HK-2 (cell line): ENCODE measurements at regions not wholly inside any gene's neighbourhood (a gene's known extent, or its start where the extent isn't known, plus 50 kb on each side); places are given as distances from the start of the nearest gene placed in this dataset.
"Not testable (repeated sequence)": the region's sequence is repeated elsewhere in the genome, so short reads cannot be mapped to it uniquely, and the experiment has no call there.

ENCODE experiments used
- DNase-seq: peaks from one replicate; pipeline ENCODE4 v3.0.0-alpha.2; 2018; ENCODE audit not compliant: unreplicated experiment

DNA sequence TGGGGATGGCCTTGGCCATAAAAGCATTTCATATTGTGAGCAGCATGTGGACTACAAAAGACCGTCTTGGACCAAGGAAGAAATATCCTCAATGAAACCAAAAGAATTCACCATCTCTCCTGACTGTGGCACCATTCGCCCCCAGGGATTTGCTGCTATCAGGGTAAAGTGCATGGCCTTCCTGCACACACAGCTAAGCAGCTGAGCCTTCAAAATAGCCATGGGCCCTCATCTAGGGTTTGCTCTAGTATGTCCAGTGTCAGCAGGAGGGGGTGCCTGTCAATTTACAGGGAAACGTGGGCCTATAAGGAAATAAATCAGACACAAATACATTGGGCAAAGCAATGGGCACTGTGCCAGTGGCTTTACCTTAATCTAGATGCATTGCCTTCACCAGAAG lies 296.6 kb upstream of the NBPF12 start:
- DNase-seq = not testable (repeated sequence)

DNA sequence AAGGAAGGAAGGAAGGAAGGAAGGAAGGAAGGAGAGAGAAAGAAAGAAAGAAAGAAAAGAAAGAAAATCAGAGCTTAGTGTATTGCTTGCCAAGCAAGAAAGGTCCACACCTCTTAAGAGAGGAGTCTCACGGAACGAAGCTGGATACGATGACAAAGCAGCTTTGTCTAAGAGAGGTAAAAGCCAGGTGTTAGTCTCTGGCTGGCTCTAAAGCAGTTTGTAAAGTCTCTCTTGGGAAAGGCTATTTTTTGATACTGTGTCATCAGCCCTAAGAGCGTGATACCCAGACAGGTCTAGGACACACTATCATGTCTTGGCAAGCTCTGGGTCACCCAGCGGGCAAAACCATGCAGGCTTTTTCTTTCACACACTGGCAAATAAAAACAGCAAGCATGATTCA lies 297.5 kb upstream of the NBPF12 start:
- not testable (repeated sequence) for DNase-seq

DNA sequence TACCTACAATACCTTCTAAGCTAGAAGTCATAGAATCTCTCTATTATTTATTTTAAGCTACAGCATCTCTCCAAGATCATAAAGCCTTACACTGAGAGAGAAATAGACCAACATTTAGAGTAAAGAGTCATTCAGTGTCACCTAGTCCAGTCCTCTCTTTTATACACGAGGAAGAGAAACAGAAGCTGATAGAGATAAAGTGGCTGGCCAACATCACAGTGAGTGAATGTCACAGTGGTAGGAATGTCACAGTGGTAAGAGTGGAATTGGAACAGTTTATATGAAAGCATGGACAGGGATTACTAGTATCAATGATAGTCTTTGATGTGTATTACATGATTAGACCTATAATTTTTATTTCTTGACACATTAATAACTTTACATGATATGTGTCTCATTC lies 307.8 kb upstream of the NBPF12 start:
- not testable (repeated sequence) for DNase-seq

DNA sequence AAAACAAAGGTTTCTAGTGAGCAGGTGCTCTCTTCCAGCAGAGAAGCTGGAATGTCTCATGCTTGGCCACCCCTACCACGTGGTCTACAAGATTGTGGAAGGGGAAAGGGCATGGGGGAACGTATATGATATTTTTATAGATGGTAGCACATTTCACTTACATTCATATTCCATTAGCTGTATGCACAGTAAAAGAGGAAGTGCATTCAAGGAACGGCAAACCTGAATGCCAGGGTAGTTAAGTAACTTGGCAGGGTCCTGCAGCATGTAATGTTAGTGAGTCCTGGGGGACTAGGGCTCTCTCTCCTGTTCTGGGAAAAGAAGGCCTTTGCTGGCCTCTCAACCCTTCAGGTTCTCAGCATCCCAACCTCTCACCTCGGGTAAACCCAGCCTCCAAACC lies 319.5 kb upstream of the NBPF12 start:
- not testable (repeated sequence) for DNase-seq

DNA sequence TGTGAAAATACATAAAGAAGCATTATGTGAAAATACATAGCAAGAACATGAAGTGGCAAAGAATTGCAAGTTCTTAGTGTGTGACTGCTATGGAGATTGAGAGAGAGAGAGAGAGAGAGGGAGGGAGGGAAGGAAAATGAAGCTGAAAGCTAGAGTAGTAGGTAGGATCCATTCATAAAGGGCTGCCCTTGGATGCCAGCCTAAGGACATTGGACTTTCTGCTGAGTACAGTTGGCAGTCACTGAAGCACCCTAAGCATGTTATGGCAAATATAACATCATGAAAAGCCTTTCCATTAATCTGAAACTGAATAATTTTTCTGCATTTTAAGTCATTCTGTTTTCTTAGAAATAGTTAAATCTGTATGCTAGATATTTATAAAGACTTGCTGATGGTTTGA lies 333.4 kb upstream of the NBPF12 start:
- not testable (repeated sequence) for DNase-seq

DNA sequence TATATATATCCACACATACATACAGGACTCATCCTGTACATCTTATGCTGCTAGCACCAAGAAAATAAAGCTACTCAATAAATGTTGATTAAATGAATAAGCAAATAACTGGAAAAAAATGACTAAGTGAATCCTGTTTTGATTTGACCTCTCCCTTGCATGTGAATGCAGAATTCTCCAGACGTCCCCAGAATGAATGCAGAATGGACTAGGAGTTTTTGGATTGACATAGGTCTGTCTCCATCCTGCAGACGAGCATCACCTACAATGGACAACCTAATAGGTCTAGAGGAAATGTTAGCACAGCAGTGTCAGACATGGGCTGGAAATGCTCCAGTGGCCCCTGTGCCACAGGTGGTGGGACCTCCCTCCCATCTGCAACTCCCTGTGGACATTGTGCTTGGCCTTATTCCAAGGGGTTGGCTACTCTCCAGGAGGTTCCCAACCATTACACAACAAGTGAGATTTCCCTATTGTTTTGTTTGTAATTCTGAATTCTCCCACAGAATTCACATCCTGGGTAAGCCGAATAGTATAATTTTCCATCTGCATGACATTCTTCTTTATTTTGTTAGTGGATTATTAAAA lies 337.3 kb upstream of the NBPF12 start:
- not testable (repeated sequence) for DNase-seq

DNA sequence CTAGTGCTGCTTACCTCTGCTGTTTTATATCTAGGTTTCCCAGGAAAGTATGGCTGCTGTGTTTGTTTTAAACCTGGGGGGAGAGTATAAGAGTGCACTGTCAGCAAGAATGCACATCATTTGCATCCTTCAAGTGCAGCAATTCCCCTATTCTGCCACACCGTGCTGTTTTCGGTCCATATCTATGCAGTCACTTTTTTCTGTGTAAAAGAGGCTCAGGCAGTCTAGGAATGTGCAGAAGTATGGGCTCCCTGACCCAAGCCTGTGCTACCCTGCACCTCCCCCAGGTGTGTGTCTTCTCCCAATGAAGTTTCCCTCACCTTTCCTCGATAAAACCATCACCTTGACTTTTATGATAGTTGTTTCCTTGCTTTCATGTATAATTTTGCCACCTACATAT lies 338.2 kb upstream of the NBPF12 start:
- DNase-seq = not testable (repeated sequence)

DNA sequence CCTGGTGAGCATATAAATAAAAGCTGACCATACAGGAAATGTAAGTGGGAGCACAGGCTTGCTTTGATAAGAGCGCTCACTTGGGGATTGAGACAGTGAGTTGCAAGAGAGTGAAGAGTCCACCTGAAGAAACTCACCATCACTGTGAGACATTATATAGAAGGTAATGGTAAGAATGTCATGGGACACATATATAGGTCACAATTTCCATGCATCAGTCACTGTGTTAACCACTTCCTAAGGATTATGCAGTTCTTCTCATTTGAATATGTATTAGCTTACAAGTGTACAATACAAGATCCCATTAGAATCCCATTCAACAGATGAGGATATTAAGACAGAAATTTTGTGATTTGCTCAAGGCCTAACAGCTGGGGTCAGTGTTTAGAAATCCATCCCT lies 352.4 kb upstream of the NOTCH2NLA start:
- DNase-seq = not testable (repeated sequence)

DNA sequence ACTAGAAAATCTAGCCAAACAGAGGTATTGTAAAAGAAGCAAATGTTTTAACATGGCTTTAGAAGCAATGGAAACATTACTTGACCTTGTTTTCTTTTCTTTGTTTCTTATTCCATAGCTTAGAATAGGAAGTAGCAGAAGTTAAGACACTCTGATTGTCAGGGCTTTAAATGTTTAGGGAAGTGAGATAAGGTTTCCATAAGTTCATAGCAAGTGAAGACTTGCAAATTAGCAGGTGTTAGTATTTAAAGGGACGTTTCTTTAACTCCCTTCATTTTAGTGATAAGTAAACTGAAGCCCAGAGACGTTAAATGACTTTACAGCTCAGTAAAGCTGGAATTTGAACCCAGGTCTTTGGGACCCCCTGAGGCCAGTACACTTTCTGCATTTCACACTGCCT lies 338.7 kb upstream of the NOTCH2NLA start:
- not testable (repeated sequence) for DNase-seq

DNA sequence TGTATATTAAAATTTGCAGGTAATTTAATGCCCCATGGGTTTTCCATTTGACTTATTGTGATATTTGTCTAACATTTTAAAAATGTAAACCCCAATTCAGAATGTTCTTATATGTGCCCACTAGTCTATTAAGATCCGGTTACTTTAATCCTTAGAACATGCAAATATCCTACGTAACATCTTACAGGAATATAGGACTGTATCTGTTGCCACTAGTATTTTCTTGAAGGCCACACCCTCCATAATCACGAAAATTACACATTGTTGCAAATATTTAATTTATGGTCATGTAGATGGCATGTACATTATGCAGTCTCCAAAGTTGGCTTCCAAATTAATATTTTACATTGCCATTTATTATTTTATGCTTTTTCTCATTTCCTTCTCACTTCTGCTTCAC lies 329.2 kb upstream of the NOTCH2NLA start:
- DNase-seq = not testable (repeated sequence)

DNA sequence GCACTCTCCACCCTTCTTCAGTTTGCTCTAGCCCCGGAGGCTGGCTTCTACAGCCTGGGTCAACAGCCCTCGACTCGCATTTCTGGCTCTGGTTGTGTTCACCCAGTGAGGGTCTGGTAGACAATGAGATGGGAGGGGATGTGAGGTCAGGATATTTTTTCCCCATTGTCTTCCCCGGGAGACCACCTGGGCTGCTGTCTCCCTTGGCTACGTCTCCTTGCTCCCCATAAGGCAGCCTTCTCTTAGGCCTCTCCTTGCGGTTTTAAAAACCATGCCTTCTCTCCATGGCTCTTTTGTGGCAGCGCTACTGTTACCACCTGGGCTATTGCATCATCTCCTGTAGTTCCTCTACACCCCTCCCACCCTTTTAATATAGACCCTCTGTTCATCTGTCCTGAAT lies 327.6 kb upstream of the NOTCH2NLA start:
- not testable (repeated sequence) for DNase-seq

DNA sequence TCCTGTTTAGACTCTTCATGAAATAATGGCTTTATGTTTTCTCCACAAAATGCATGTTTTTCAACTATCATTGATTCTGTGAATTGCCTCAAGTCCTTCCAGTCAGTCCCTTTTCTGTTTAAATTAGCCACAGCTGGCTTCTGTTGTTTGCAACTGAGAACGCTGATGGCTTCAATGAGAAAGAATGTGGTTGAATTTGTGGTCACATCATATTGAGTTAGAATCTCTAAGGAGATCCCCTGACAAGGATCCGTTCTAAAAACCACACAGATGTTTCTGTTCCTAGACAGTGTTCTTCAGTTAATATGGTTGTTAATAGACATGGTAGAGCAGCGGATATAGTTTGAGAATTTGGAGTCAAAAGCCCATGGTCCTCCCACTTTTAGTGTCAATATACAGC lies 323.6 kb upstream of the NOTCH2NLA start:
- not testable (repeated sequence) for DNase-seq

DNA sequence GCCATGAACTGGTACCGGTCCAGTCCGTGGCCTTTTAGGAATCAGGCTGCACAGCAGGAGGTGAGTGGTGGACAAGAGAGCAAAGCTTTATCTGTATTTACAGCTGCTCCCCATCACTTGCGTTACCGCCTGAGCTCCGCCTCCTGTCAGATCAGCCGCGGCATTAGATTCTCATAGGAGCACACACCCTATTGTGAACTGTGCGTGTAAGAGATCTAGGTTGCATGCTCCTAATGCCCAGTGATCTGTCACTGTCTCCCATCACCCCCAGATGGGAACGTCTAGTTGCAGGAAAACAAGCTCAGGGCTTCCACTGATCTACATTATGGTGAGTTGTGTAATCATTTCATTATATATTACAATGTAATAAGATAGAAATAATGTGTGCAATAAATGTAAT lies 319.9 kb upstream of the NOTCH2NLA start:
- not testable (repeated sequence) for DNase-seq

DNA sequence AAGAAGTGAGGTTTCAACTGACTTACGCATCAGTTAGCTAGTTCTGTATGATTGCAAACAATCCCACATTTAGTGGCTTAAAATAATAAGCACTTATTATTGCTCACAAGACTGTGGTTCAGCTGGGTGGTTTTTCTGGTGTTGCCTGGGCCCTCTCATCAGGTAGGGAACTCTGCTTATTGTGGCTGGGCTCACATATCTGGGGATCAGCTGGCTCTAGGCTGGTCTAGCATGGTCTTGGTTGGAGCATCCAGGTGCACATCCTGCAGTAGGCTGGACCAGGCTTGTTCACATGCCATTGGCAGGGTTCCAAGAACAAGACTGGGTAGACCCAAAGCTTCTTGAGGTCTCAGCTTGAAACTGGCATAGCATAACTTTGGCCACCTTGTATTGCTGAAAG lies 317.4 kb upstream of the NOTCH2NLA start:
- DNase-seq = not testable (repeated sequence)

DNA sequence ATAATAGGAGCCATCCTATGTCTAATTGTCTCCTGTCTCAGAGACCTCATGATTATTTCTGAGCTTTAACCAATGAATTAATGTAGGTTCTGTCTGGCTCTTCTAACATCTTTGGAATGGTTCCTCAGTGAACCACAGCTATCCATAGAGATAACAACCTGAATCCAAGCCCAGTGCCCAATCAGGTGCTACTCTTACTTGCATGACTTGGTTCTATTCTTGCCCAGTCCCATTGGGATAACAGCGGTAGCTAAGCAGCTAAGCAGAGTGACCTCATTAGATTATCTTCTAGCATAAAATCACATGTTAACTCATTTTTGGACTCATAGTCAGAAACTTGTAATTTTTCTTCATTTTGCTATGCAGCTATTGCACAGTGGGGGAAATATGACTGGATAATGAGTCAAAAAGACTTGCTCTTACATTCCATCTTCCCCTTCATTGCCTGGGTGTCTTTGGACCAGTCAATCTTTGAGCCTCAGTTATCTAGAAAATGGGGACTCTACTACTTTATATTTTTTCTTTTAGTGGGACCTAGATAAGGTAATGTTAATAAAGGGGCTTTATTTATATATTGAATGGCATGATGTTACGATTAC lies 309.1 kb upstream of the NOTCH2NLA start:
- DNase-seq = not testable (repeated sequence)

DNA sequence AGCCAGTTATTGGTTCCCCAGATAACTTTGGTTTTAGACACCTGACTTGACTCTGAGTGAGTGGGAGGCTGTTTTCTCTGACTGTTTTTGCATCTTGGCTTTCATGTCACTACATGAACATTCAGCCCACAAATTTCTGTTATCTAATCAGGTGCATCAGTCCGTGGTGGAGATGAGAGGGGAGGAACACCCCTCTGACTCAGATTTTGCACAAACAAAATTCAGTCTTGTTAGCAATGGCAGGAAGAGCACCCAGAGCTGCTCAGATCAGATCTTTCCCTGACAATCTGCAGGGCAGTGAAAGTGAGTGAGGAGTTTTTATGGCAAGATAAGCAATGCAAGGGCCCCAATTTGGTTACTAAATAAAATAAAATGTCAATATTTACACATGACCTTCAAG lies 307.2 kb upstream of the NOTCH2NLA start:
- DNase-seq = not testable (repeated sequence)

DNA sequence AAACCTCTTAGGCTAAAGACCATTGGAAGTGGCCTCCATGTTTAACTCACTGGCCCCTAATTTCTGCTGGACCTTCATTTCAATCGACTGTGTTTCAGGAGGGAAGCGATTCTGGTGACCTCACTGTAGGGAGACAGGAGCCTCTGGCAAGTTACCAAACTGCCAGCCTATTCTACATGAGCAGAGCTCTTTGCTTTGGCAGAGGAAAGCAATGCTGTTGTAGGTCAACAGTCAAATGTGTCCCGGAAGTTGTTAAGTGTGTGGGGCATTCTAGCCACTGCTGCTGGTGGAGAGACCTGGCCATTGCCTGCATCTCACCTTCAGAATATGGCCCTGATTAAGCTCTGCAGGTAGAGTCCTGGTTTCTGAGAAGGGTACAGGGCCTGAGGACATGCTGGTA lies 306.8 kb upstream of the NOTCH2NLA start:
- DNase-seq = not testable (repeated sequence)

DNA sequence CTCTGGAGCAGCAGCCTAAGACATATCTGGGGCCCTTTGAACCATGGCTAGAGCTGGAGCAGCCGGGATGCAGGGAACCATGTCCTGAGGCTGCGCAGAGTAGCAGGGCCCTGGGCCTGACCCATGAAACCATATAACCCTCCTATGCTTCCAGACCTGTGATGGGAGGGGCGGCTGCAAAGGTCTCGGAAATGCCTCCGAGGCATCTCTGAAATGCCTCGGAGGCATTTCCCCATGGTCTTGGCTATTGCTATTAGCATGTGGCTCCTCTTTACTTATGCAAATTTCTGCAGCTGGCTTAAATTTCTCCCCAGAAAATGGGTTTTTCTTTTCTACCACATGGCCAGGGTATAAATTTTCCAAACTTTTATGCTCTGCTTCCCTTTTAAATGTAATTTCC lies 302.1 kb upstream of the NOTCH2NLA start:
- not testable (repeated sequence) for DNase-seq

DNA sequence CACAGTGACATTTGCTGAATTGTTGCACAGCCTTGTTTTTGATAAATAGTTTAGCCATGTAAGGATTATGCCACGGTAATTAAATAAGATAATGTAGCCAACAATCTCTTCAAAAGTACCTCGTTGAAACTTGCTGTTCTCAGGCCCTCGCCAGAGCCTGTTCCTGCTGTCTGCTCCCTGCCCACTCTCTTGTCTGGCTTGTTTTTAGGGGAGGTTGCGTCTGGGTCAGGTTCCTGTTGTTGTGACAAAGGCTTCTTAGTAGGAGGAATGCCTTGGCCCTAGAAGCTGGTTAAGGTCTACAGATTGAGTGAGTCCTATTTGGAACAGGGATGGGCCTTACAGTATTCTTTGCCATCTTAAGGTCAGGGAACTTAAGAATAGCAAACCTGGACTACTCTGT lies 294.0 kb upstream of the NOTCH2NLA start:
- DNase-seq = not testable (repeated sequence)

DNA sequence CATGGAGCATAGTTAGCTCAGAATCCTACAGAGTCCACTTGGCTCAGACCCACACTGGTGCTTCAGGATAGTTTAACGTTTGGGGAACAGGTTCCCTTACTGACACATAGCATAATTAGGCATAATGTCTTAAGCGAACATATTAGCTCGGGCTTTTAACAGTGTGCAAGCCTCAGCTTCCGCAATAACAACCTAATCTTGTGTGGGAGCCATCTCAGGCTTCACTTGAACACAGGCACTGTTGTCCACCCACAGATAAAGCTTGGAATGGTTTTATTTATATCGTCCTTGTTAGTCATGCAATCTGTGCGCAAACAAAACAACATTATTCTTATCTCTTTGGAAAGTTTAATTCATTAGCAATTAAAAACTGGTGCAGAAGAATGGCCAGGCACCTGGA lies 293.5 kb upstream of the NOTCH2NLA start:
- DNase-seq = not testable (repeated sequence)

DNA sequence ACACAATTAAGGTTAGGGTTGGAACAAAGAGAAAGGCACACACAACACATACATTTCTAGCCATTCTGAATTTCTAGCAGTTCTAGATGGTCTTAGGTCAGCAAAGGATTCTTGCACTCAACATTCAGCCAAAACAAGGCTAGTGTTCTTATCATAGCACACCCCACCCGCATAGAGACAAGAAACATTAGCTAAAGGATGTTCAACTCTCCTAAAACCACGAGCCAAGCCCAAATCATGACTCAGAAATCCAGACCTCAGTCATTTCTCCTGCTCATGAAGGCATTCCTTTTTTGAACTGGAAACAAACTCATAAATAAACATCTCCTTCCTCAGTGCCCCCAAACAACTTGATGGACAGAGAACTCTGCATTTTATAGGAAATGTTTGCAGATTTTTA lies 293.0 kb upstream of the NOTCH2NLA start:
- DNase-seq = not testable (repeated sequence)

DNA sequence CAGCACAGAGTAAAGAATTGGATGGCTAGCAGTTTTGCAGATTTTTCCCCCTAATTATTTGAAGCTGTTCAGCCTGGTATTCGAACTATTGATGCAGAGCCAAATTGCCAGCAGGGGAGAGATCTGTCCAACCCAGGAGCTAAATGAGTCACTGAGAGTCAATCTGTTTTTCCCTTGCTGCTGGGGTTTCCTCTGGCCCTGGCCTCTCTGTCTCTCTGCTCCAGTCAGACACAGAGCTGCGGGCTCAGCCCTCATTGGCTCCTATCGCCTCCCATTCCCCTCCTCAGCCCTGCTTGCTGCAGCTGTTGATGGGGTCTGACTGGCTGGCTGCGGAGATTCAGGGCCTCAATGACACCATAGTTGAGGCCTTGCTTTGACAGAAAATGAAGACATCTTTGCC lies 284.9 kb upstream of the NOTCH2NLA start:
- DNase-seq = not testable (repeated sequence)

DNA sequence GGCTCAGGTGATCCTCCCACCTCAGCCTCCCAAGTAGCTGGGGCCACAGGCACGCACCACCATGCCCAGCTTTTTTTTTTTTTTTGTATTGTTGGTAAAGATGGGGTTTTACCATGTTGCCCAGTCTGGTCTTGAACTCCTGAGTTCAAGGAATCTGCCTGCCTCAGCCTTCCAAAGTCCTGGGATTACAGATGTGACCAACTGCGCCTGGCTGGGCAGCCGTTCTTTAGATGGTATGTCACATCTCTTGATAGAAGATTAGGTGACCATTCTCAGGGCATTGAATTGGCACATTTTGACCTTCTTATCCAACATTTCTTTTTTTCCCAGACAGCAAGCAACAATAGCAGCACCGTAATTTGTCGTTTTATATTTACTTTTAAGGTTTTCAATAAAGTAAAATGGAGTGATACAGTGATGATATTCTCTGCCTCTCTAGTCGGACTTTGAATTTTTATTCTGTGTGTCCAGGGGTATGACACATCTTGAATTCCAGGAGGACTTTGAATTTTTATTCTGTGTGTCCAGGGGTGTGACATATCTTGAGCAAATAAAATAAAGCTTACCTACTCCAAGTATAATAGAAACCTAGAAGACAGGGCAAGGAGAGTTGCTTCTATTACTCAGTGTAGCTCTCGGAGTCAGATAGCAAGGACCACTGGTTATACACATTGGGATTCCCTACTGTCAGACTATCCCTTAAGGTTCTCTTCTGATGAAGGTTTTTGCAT lies 282.4 kb upstream of the NOTCH2NLA start:
- DNase-seq = not testable (repeated sequence)
